HG02642 (cell line): ENCODE measurements at regions not wholly inside any gene's neighbourhood (a gene's known extent, or its start where the extent isn't known, plus 50 kb on each side); places are given as distances from the start of the nearest gene placed in this dataset.

Experiments
- ATAC-seq: cut with Tn5 transposase; IDR thresholded peaks from one replicate; pipeline ENCODE4 v1.9.1; 2021; ENCODE audit warnings: mild to moderate bottlenecking; ENCODE audit not compliant: unreplicated experiment, poor library complexity

DNA sequence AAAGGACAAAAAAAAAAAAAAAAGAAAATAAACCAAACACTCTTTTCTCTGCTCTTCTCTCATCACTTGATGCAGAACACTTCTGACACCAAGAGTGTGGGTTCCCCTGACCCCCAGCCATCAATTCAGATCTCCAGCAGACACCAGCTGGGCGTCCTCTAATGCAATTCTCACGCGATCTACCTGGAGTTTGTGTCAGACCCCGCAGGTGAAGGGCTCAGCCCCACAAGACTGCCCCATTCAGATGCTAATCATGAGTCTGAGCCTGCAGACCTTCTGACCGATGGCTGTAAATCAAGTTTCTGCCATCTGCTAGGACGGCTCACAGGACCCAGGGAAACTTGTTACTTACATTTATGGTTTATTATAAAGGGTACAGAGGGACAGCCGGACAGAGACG lies 133.6 kb upstream of the C1orf174 start:
- ATAC-seq, result no peak

DNA sequence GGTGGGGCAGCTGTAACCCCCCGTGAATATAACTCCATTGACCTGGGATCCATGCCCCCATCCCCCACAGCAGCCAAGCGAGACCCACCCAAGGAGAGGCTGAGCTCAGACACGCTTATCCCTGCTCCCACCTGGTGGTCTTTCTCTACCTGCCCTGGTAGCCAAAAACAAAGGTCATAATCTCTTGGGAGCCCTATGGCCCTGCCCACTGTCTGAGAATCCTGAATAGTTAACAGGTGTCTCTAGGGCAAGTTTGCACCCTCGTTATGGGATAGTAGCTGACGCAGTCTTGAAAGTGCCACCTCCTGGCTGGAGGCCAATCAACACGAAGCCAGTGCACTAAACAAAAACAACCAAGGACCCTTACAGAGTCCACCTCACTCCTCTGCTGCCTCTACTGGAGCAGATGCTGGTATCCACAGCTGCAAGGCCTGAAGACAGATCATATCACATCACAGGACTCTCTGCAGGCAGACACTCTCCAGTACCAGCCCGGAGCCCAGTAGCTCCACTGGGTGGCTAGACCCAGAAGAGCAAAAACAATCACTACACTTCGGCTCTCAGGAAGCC lies 134.3 kb upstream of the C1orf174 start:
- no peak for ATAC-seq

GRCh38 chr1:4044967-4045366 lies 144.9 kb upstream of the C1orf174 start:
- ATAC-seq, result no peak

DNA sequence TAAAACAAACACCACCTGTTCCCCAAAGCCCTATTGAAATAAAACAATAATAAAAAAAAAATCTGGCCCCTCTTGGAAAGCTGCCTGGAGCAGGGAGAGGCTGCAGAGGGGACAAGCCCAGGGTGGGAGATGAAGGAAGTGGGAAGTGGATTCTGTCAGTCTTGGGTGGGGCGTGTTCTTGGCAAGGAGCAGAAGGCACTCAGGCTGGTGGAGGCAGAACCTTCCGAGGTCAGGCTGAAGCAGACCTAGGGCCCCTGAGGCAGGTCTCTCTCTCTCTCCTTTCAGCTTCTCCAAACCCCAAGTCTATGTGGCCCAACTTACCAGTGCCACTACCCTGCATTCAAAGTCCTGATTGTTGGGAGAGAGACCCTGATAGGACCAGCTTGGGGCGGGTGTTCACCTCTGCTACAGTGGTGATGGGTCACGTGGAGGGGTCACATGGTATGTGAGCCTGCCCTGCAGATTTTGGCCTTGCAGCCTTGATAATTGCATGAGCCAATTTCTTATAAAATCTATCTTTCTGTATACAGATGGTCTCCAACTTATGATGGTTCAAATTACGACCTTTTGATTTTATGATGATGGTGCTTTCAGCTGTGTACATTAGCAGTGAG lies 145.4 kb upstream of the C1orf174 start:
- no peak for ATAC-seq

GRCh38 chr1:4046836-4047461 lies 146.9 kb upstream of the C1orf174 start:
- no peak for ATAC-seq

GRCh38 chr1:4047666-4048065 lies 147.6 kb upstream of the C1orf174 start:
- no peak for ATAC-seq

DNA sequence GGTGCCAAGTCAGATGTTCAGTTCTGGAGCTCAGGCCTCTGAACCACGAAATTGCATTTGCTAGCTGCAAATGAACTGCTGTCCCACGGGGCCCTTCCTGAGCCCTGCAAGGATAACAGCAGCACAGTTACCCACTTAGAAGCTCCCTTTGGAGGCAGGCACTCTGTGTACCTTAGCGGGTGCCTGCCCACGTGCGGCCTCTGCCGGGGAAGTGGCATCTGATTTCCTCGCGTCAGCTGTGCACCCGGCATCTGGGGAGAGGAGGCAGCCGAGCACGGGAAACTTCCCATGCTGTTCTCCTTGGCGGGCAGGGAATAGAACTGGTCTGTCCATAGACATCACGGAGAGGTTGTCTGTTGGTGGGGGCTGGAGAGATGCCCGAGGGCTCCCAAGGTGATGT lies 148.0 kb upstream of the C1orf174 start:
- no peak for ATAC-seq

GRCh38 chr1:4048921-4049320 lies 148.8 kb upstream of the C1orf174 start:
- ATAC-seq, result no peak

- ATAC-seq, result no peak
Observed at GRCh38 chr1:4050998-4051397, 150.9 kb upstream of the C1orf174 start.

DNA sequence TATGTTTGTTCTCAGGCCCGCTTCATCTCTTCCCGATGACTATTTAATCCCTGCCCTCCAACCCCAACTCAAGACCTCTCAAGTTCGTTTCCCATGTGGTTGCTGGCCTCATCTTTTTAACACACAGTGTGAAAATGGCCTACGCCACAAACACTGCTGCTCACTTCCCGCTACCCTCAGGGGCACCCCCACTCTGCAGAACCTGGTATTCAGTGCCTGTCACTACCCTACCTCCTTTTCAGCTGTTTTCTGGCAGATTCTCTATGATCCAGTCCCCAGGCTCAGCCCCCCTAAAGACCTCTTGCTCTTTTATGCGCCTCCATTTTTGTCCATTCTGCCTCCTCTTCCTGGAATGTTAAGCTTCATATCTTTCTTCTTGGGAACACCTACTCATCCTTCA lies 152.6 kb upstream of the C1orf174 start:
- ATAC-seq, result no peak

DNA sequence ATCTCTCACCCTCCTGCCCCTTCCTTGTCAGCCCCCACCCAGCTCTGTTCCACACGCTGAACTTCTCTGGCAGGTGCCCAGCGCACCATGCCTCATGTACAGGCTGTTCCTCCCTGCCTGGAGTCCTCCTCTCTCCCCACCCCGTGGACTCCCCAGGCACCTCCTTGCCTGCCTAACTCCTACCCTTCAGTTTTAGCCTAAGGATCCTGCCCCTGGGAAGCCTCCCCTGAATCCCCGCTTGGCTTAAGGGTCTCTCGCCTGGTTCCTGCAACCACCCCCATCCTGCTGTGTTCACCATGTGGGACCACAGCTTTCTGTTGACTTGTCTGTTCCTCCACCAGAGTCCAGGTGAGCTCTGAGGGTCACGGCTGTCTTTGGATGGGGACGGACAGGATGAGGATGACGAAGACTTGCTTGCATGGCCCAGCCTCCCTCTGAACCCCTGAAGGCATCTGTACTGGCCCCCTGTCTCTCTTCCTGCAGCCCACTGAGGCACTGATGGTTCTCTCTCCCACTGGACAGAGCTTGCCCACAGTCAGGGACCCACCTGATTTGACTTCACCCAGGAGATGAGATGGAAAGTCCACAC lies 153.2 kb upstream of the C1orf174 start:
- no peak for ATAC-seq

- no peak for ATAC-seq
Observed at GRCh38 chr1:4053774-4054173, 153.7 kb upstream of the C1orf174 start.

DNA sequence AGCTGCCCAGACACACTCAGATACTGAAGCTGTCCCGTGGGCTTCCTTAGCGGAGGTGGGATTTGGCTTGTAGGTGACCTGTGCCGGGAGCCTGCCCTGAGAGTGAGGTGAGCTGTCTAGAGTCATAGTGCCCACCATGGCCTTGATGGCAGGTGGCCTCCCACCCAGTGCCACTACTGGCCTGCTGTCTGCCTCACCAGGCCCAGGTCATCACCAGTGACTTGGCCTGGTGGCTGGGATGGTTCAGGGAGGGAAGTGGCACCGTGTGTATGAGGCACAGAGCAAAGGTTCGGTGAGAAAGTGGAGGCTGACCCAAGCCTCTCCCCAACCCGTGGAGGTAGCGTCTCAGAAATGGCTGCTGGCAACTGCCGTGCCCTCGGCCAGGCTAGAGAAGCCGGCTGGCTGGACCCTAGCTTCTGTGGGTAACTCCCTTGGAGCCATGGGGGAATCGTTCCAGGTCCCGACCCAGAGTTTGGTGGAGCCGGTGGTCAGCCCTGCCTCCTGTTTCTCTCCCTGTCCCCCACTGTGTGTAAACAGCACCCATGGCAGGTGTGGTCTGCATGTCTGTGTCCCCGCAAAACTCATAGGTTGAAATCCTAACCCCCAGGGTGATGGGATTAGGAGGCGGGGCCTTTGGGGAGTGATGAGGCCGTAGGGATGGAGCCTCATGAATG lies 155.4 kb upstream of the C1orf174 start:
- no peak for ATAC-seq

DNA sequence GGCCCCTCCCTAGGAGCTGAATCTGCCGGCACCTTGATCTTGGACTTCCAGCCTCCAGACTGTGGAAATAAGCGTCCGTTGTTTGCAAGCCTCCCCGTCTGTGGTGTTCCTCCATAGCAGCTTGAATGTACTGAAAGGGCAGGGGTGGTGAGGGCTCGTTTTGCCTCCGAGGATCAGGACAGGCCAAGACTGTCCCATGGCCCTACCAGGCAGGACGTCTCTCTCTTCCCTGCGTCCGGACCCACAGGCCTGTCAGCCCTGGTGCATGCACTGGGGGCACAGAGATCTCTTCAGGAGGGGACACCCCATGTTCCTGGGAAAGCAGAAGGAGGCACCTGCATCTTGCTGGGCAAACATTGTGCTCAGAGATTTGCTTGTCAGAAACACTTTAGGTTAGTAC lies 156.3 kb upstream of the C1orf174 start:
- no peak for ATAC-seq

DNA sequence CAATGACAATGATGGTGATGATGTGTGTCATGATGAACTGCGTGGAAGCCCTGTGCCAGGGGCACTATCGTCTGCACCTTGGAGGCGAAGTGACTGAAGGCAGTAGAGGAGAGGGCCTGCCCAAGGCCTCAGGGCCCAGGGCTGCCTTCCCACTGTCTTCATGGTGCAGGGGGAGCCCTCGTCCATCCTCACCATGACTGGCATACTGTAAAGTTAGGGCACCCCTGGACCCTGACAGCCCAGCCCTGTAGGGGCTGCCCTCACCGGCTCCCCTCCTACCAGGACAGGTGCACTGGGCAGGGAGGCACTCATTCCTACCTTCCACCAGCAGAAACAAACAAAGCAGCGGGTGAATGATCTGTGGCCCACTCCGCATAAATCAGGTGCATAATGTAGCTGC lies 156.9 kb upstream of the C1orf174 start:
- ATAC-seq, result no peak

- no peak for ATAC-seq
Observed at GRCh38 chr1:4057603-4058002, 157.5 kb upstream of the C1orf174 start.

- no peak for ATAC-seq
Observed at GRCh38 chr1:4058122-4058521, 158.1 kb upstream of the C1orf174 start.

DNA sequence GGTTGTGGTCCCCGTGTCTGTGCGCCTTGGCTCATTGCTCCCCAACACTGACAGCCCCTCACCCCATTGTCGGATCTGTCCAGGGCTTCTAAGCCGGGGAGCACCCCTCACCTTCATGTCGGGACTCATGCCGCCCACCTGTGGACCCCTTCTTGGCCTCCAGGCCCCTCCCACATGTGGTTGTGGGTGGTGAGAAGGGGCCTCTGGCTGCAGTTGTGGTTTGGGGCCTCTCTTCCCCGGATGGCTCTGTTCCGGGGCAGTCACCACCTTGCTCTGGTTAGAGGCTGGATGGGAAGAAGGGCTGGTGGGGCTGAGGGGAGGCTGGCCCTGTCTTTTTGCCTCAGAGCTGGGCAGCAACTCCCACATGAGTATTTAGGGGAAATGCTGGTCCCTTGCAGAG lies 158.6 kb upstream of the C1orf174 start:
- ATAC-seq, result no peak

DNA sequence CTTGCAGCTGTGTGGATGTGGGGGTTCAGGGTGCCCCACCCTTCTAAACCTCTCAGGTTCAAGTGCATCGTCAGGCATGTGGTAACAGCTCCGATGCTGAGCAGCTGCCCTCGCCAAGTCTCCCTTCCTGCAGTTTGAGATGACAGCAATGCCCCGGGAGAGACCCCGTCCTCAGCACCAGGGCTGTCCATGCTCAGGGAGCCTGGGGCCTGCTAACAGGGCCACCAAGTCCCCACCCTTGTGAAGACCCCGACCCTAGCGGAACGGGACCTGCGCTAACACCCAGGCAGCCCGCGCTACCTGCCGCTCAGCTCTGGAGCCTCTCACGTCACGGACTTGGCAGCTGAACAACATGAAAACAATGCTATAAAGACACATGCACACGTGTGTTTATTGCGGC lies 159.2 kb upstream of the C1orf174 start:
- no peak for ATAC-seq

GRCh38 chr1:4060850-4061249 lies 160.8 kb upstream of the C1orf174 start:
- no peak for ATAC-seq

GRCh38 chr1:4061521-4062031 lies 161.5 kb upstream of the C1orf174 start:
- no peak for ATAC-seq
